COR-L47 (cell line): ENCODE measurements at regions not wholly inside any gene's neighbourhood (a gene's known extent, or its start where the extent isn't known, plus 50 kb on each side); places are given as distances from the start of the nearest gene placed in this dataset.
"Not testable (repeated sequence)": the region's sequence is repeated elsewhere in the genome, so short reads cannot be mapped to it uniquely, and the experiment has no call there.

Source experiments
- DNase-seq: peaks from one replicate; lab custom pipeline; 2025; lab: John Stamatoyannopoulos, UW

- no peak for DNase-seq
These were observed 406.4 kb downstream of the HTR1A start for GRCh38 chr5:63555874-63556273.

GRCh38 chr5:63554191-63554590 is 408.1 kb downstream of the HTR1A start:
- peak; percentile 42 for DNase-seq

DNA sequence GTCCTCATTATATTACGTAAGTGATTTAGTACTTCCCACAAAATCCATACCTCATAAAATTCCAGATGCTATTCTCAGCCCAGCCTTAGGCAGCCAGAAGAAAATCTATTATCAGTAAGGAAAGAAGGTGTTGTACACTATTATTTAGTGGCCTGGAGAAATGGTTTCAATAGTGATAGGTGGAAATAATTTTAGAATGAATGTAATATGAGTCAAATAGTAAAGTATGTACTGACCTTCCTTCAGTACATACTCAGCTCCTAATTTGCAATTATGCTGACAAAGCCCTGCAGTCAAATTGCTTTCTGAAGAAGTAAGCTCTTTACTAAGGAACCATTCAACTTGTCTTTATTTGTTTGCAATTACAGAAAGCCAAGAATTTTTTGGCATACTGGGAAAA is 409.2 kb downstream of the HTR1A start:
- no peak for DNase-seq

- no peak for DNase-seq
These were observed 426.2 kb downstream of the HTR1A start for GRCh38 chr5:63535840-63536602.

DNA sequence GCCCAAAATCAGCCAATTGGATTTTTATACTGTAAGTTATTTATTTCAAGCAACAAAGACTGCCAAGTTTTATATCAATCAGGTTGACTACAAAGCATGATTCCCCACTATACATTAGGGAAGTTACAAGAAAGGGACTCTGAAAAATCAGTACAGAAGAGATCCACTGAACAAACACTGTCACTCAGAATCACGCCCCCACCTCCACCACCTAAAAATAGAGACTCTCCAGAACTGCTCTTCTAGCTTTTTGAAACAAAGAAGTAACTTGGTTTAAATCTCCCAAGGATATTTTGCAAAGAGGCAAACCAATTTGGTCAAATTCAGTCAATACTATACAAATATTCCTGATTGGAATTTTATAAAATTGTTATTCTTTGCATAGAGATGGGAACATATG is 438.0 kb downstream of the HTR1A start:
- no peak for DNase-seq

DNA sequence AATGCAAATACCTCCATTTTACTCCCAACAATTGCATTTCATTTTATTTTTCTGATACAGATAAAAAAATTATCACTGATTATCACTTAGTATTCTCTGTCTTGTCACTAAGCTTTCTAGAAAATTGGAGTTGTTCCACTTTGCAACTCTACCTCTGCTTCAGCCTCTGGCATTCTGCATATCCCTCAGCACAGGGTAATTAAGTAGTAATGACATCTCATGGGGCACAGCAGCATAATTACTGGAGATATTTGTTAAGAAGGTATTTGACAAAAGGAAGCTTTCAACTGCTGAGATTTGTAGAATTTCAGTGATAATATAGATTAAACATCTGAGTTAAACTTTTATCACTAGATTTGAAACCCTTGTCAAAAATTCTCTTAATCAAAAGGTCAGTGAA is 446.2 kb downstream of the HTR1A start:
- no peak for DNase-seq

DNA sequence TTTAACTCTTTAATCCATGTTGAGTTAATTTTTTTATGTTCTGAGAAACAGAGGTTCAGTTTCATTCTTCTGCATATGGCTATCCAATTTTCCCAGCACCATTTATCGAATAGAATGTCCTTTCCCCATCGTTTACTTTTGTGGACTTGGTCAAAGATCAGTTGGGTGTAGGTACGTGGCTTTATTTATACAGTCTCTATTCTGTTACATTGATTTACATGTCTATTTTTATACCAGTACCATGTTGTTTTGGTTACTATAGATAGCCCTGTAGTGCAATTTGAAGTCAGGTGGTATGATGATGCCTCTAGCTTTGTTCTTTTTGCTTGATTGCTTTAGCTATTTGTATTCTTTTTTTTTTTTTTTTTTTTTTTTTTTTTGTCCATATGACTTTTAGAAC is 462.0 kb downstream of the HTR1A start:
- no peak for DNase-seq

DNA sequence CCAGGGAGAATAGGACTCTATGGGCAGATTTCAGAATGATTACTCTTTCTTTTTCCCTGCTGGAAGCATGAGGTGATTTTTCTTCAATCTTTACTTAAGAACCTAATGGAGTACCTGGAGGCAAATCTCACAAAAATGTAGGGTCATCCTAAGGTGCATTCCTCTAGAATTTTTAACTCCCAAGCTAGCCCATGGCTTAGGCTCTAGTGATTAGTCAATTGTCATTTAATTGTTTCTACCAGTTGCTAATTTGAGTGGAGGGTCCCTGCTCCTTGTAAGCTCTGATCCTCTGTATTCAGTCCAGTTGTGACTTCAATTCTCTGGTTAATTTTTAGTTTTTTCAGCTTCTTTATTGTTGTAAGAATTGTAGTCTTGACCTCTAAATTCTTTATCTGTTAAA is 467.0 kb downstream of the HTR1A start:
- no peak for DNase-seq

DNA sequence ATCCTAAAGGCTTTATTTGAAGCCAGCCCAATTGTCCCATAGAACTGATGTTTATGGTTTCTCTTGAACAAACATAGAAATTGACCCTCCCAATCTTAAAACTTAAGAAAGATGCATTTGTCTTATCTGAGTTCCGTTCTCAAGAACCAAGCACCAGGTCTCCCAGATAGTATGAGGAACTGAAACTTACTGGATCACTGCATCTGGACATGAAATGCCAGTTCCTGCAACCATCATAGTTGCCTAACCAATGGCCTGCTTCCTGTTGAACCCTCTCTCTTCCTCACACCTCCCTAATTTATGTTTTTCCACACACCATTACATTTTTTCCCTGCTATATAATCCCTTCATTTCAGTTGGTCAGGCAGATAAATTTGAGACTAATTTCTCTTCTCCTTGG is 478.9 kb downstream of the HTR1A start:
- no peak for DNase-seq

- no peak for DNase-seq
These were observed 488.8 kb downstream of the HTR1A start for GRCh38 chr5:63473335-63473967.

- peak; percentile 6 for DNase-seq
These were observed 506.0 kb downstream of the HTR1A start for GRCh38 chr5:63456279-63456678.

DNA sequence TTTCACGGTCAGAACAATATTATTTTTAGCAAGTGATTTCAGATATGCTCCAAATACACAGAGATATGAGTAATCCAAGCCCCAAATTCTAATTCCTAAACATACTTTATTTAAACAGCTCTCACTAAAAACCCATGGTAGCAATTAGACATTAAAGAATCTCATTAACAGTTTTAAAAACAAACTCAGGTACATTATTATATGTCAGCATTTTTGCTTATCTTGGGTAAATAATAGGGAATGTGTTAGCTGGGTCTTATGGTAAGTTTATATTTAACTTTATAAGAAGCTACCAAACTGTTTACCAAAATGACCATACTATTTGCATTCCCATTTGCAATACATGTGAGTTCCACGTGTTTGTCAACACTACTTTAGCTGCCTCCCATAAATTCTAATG is 511.1 kb downstream of the HTR1A start:
- DNase-seq: no peak

DNA sequence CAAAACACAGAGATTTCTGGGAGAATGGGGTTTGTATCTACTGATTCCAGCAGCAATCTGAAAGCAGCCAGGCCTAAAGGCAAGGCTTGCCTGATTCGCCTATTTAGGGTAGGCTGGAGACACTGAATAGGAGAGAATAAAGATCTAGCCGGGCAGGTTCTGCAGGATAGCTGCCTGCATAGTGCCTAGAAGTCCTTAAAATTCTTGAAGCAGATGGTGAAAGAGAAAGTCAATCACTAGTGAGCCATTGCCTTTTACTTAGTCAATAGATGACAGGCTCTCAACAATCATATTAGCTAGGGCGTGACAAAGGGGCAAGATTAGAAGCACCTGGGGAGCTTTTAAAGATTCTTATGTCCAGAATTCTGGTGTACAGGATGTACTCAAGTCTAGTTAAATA is 522.7 kb downstream of the HTR1A start:
- no peak for DNase-seq

DNA sequence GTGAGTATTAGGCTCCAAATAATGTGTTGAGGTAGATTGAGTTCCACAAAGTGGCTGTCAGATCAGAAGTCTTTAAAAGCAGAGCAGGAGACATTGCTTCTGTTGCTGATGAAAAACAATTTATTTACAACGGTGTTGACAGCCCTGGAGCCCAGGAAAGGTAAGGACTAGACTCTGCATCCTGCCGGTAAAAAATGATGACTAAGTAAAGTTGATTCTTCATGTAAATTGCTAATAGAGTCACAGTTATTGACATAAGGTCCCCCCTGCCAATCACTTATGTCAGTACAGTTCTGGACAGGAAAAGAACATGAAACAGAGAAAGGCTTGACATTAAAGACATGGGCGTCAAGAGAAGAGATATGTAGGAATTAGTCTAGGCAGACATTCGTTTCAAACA is 552.5 kb downstream of the HTR1A start:
- DNase-seq: no peak

GRCh38 chr5:63408984-63409383 is 553.3 kb downstream of the HTR1A start:
- DNase-seq: no peak

DNA sequence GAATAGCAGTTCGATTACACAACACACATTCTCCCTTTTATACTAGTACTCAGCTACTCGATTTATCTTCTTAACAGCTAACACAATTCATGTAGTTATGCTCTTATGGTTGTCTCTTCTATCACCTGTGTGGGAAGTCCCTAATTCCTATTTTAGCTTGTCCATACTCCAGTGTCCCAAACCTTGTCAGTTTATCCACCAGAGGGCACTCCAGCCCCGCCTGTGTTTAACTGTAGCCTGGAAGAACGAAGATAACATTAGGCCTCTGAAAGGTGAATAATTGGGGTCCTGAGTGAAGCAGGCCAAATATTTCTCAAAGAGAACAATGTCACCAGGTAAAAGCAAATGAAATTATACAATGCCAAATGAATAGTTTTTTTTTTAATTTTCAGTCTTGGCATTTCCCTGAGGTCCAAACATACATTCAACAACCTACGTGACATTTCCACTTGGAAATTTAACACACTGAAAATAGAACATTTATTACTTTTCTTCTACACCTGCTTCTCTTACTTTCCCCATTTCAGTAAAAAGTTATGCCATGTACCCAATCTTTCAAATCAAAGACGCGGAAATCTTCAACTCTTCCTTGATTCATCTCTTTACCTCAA is 560.7 kb downstream of the HTR1A start:
- peak; percentile 49 for DNase-seq

GRCh38 chr5:63400079-63400478 is 562.2 kb downstream of the HTR1A start:
- DNase-seq: no peak

- no peak for DNase-seq
These were observed 563.9 kb downstream of the HTR1A start for GRCh38 chr5:63398346-63398745.

DNA sequence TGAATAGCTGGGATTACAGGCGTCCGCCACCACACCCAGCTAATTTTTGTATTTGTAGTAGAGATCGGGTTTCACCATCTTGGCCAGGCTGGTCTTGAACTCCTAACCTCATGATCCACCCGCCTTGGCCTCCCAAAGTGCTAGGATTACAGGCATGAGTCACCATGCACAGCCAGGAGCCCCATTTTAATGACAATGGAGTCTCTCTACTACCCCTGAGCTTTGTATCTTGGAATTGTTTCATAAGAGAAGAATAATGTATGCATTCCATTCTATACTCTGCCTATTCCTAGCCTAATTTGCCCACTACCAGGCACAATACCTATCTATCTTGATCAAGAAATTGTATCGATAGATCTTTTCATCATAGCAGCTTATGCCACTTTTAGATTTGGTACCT is 574.1 kb downstream of the HTR1A start:
- not testable (repeated sequence) for DNase-seq

GRCh38 chr5:63375851-63376250 is 586.4 kb downstream of the HTR1A start:
- DNase-seq: no peak

- DNase-seq: no peak
These were observed 588.2 kb downstream of the HTR1A start for GRCh38 chr5:63374085-63374484.

DNA sequence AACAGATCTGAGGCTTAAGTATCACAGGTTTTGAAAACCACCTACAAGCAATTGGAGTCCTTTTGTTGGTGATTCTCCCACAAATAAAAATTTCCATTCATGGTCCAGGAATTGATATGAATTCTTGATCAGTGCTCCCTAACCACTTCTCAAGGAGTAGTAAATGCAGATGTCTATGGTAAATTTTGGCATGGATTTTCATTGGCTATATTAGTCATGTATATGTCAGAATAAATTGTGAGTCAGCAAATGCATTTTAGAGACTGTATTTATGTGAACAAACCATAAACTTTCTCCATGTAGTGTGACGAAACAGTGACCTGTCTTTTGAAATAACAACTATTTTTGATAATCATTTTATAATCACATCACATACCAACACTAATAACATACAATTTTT is 611.1 kb downstream of the HTR1A start:
- no peak for DNase-seq

DNA sequence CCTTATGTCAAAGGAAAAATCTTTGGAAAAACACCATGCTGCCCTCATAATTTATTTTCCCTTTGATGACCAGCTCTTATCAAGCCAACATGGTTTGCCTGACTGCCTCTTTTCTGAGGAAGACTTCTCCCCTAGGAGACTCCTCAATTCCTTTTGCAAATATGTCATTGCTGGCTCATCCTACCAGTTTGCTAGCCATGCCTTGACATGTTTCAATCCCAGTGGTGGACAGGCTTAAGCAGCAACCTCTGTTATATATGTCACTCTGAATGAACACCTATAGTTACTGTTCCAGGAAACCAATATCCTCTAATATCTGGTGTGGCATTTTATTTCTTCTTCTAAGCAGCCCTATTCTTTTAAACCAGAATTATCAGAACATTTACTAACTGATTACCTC is 615.8 kb downstream of the HTR1A start:
- no peak for DNase-seq

DNA sequence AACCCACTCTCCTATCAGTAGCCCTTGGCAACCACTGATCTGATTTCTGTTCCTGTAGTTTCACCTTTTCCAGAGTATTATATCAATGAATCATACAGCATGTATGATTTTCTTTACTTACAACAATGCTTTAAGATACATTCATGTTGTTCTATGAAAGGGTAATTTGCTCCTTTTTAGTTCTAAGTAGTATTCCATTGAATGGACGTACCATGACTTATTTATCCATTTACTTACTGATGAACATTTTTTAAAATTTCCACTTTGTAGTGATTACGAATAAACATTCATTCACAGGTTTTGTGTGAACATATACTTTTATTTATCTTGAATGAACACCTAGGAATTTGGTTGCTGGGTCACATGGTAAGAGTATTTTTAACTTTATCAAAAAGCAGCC is 620.8 kb downstream of the HTR1A start:
- DNase-seq: no peak
